GM23338 (cell line): ENCODE measurements at regions not wholly inside any gene's neighbourhood (a gene's known extent, or its start where the extent isn't known, plus 50 kb on each side); places are given as distances from the start of the nearest gene placed in this dataset.
"Not testable (repeated sequence)": the region's sequence is repeated elsewhere in the genome, so short reads cannot be mapped to it uniquely, and the experiment has no call there.

ENCODE experiments used
- CREB1 ChIP-seq: fragments of 250-450 bp; sonication (Bioruptor Pico); IDR thresholded peaks from 2 replicates; pipeline ENCODE4 v1.5.0; 2020; ENCODE audit warnings: low read depth, mild to moderate bottlenecking, moderate library complexity
- ETS1 ChIP-seq: IDR thresholded peaks from 2 replicates; pipeline ENCODE4 v1.6.1; 2016; ENCODE audit warnings: antibody characterized with exemption
- EZH2 ChIP-seq: fragments of 200-600 bp; sonication (generic); IDR thresholded peaks from one replicate; pipeline ENCODE4 v1.8.0; 2017; ENCODE audit warnings: antibody characterized with exemption, mild to moderate bottlenecking, low read depth; ENCODE audit not compliant: unreplicated experiment
- EZH2phosphoT487 ChIP-seq: fragments of 200-600 bp; sonication (generic); IDR thresholded peaks from one replicate; pipeline ENCODE4 v1.8.1; 2018; ENCODE audit warnings: antibody characterized with exemption; ENCODE audit not compliant: unreplicated experiment
- JUNB ChIP-seq: IDR thresholded peaks from one replicate; pipeline ENCODE4 v1.6.1; 2016; ENCODE audit warnings: antibody characterized with exemption; ENCODE audit not compliant: unreplicated experiment
- NANOG ChIP-seq: IDR thresholded peaks from 2 replicates; pipeline ENCODE4 v1.6.1; 2016; ENCODE audit warnings: antibody characterized with exemption, borderline replicate concordance
- POLR2AphosphoS5 ChIP-seq: IDR thresholded peaks from 2 replicates; pipeline ENCODE4 v1.6.1; 2016; ENCODE audit warnings: antibody characterized with exemption, low read depth
- REST ChIP-seq: IDR thresholded peaks from one replicate; pipeline ENCODE4 v1.6.1; 2018; ENCODE audit warnings: antibody characterized with exemption; ENCODE audit not compliant: unreplicated experiment
- STAT1 ChIP-seq: IDR thresholded peaks from one replicate; pipeline ENCODE4 v1.6.1; 2016; ENCODE audit warnings: antibody characterized with exemption; ENCODE audit not compliant: unreplicated experiment
- ZNF114 ChIP-seq: fragments of 250-450 bp; sonication (Bioruptor Pico); IDR thresholded peaks from 2 replicates; pipeline ENCODE4 v1.5.0; 2020; ENCODE audit warnings: mild to moderate bottlenecking, moderate library complexity
- ZNF331 ChIP-seq: fragments of 250-450 bp; sonication (Bioruptor Pico); IDR thresholded peaks from 2 replicates; pipeline ENCODE4 v1.5.0; 2020; ENCODE audit warnings: low read depth, mild to moderate bottlenecking, moderate library complexity
- TF ChIP-seq, protein P1 (sequence below), 2 experiments: fragments of 200-600 bp in 1 of 2; sonication (generic) in 1 of 2; conservative IDR thresholded peaks; 2 replicates each; pipeline versions ENCODE4 v1.5.1 to v1.6.1; 2016 to 2017; ENCODE audit warnings: antibody characterized with exemption in 2 of 2, low read depth in 2 of 2, mild to moderate bottlenecking in 2 of 2, moderate library complexity in 1 of 2
- TF ChIP-seq, protein P2 (sequence below): fragments of 250-450 bp; sonication (Bioruptor Pico); IDR thresholded peaks from 2 replicates; pipeline ENCODE4 v1.5.0; 2020; ENCODE audit warnings: mild to moderate bottlenecking, moderate library complexity

DNA sequence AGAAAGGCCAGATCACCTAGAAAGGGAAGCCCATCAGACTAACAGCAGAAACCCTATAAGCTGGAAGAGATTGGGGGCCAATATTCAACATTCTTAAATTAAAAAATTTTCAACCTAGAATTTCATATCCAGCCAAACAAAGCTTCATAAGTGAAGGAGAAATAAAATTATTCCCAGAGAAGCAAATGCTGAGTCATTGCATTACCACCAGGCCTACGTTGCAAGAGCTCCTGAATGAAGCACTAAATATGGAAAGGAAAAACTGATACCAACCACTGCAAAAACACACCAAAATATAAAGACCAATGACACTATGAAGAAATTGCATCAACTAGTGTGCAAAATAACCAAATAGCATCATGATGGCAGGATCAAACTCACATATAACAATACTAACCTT lies 453.4 kb upstream of the PITX2 start:
- TF ChIP-seq EZH2; POLR2AphosphoS5; STAT1; REST; CREB1; JUNB; EZH2phosphoT487; NANOG; ETS1; ZNF331; ZNF114 (CRISPR knock-in tag): not testable (repeated sequence)
- TF ChIP-seq, protein P1, sequence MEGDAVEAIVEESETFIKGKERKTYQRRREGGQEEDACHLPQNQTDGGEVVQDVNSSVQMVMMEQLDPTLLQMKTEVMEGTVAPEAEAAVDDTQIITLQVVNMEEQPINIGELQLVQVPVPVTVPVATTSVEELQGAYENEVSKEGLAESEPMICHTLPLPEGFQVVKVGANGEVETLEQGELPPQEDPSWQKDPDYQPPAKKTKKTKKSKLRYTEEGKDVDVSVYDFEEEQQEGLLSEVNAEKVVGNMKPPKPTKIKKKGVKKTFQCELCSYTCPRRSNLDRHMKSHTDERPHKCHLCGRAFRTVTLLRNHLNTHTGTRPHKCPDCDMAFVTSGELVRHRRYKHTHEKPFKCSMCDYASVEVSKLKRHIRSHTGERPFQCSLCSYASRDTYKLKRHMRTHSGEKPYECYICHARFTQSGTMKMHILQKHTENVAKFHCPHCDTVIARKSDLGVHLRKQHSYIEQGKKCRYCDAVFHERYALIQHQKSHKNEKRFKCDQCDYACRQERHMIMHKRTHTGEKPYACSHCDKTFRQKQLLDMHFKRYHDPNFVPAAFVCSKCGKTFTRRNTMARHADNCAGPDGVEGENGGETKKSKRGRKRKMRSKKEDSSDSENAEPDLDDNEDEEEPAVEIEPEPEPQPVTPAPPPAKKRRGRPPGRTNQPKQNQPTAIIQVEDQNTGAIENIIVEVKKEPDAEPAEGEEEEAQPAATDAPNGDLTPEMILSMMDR (conservative IDR thresholded peaks at IDR 0.05; ENCODE audit: low read depth in 2 of 2), result not testable (repeated sequence)
- TF ChIP-seq, protein P2, sequence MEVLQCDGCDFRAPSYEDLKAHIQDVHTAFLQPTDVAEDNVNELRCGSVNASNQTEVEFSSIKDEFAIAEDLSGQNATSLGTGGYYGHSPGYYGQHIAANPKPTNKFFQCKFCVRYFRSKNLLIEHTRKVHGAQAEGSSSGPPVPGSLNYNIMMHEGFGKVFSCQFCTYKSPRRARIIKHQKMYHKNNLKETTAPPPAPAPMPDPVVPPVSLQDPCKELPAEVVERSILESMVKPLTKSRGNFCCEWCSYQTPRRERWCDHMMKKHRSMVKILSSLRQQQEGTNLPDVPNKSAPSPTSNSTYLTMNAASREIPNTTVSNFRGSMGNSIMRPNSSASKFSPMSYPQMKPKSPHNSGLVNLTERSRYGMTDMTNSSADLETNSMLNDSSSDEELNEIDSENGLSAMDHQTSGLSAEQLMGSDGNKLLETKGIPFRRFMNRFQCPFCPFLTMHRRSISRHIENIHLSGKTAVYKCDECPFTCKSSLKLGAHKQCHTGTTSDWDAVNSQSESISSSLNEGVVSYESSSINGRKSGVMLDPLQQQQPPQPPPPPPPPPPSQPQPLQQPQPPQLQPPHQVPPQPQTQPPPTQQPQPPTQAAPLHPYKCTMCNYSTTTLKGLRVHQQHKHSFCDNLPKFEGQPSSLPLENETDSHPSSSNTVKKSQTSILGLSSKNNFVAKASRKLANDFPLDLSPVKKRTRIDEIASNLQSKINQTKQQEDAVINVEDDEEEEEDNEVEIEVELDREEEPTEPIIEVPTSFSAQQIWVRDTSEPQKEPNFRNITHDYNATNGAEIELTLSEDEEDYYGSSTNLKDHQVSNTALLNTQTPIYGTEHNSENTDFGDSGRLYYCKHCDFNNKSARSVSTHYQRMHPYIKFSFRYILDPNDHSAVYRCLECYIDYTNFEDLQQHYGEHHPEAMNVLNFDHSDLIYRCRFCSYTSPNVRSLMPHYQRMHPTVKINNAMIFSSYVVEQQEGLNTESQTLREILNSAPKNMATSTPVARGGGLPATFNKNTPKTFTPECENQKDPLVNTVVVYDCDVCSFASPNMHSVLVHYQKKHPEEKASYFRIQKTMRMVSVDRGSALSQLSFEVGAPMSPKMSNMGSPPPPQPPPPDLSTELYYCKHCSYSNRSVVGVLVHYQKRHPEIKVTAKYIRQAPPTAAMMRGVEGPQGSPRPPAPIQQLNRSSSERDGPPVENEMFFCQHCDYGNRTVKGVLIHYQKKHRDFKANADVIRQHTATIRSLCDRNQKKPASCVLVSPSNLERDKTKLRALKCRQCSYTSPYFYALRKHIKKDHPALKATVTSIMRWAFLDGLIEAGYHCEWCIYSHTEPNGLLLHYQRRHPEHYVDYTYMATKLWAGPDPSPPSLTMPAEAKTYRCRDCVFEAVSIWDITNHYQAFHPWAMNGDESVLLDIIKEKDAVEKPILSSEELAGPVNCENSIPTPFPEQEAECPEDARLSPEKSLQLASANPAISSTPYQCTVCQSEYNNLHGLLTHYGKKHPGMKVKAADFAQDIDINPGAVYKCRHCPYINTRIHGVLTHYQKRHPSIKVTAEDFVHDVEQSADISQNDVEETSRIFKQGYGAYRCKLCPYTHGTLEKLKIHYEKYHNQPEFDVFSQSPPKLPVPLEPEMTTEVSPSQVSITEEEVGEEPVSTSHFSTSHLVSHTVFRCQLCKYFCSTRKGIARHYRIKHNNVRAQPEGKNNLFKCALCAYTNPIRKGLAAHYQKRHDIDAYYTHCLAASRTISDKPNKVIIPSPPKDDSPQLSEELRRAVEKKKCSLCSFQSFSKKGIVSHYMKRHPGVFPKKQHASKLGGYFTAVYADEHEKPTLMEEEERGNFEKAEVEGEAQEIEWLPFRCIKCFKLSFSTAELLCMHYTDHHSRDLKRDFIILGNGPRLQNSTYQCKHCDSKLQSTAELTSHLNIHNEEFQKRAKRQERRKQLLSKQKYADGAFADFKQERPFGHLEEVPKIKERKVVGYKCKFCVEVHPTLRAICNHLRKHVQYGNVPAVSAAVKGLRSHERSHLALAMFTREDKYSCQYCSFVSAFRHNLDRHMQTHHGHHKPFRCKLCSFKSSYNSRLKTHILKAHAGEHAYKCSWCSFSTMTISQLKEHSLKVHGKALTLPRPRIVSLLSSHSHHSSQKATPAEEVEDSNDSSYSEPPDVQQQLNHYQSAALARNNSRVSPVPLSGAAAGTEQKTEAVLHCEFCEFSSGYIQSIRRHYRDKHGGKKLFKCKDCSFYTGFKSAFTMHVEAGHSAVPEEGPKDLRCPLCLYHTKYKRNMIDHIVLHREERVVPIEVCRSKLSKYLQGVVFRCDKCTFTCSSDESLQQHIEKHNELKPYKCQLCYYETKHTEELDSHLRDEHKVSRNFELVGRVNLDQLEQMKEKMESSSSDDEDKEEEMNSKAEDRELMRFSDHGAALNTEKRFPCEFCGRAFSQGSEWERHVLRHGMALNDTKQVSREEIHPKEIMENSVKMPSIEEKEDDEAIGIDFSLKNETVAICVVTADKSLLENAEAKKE (CRISPR knock-in tag), result not testable (repeated sequence)
